GM21529 (cell line): ENCODE measurements at regions not wholly inside any gene's neighbourhood (a gene's known extent, or its start where the extent isn't known, plus 50 kb on each side); places are given as distances from the start of the nearest gene placed in this dataset.
"Not testable (repeated sequence)": the region's sequence is repeated elsewhere in the genome, so short reads cannot be mapped to it uniquely, and the experiment has no call there.

Source experiments
- ATAC-seq: cut with Tn5 transposase; IDR thresholded peaks from one replicate; pipeline ENCODE4 v1.9.1; 2021; ENCODE audit not compliant: unreplicated experiment

- ATAC-seq: no peak
Observed at GRCh38 chr1:96145492-96145891, 576.1 kb upstream of the PTBP2 start.

- ATAC-seq: not testable (repeated sequence)
Observed at GRCh38 chr1:96152957-96153356, 568.6 kb upstream of the PTBP2 start.

- ATAC-seq: no peak
Observed at GRCh38 chr1:96157101-96157500, 564.5 kb upstream of the PTBP2 start.

- no peak for ATAC-seq
Observed at GRCh38 chr1:96159379-96159778, 562.2 kb upstream of the PTBP2 start.

GRCh38 chr1:96164053-96164452, 557.5 kb upstream of the PTBP2 start:
- no peak for ATAC-seq

- no peak for ATAC-seq
Observed at GRCh38 chr1:96178053-96178452, 543.5 kb upstream of the PTBP2 start.

- ATAC-seq: no peak
Observed at GRCh38 chr1:96183485-96183884, 538.1 kb upstream of the PTBP2 start.

- ATAC-seq: no peak
Observed at GRCh38 chr1:96183928-96184327, 537.7 kb upstream of the PTBP2 start.

- no peak for ATAC-seq
Observed at GRCh38 chr1:96185181-96185580, 536.4 kb upstream of the PTBP2 start.

GRCh38 chr1:96187020-96187419, 534.6 kb upstream of the PTBP2 start:
- ATAC-seq: no peak

- no peak for ATAC-seq
Observed at GRCh38 chr1:96191165-96191564, 530.4 kb upstream of the PTBP2 start.

- ATAC-seq: no peak
Observed at GRCh38 chr1:96206451-96206850, 515.1 kb upstream of the PTBP2 start.

- ATAC-seq: no peak
Observed at GRCh38 chr1:96207936-96208335, 513.6 kb upstream of the PTBP2 start.

- ATAC-seq: no peak
Observed at GRCh38 chr1:96208428-96208827, 513.2 kb upstream of the PTBP2 start.

GRCh38 chr1:96210054-96210453, 511.5 kb upstream of the PTBP2 start:
- ATAC-seq: no peak

- no peak for ATAC-seq
Observed at GRCh38 chr1:96211202-96211601, 510.4 kb upstream of the PTBP2 start.

GRCh38 chr1:96214982-96215381, 506.6 kb upstream of the PTBP2 start:
- no peak for ATAC-seq

GRCh38 chr1:96220651-96221050, 500.9 kb upstream of the PTBP2 start:
- no peak for ATAC-seq

GRCh38 chr1:96222701-96223100, 498.9 kb upstream of the PTBP2 start:
- ATAC-seq: no peak

- not testable (repeated sequence) for ATAC-seq
Observed at GRCh38 chr1:96224229-96224628, 497.4 kb upstream of the PTBP2 start.

- no peak for ATAC-seq
Observed at GRCh38 chr1:96233422-96233821, 488.2 kb upstream of the PTBP2 start.

- no peak for ATAC-seq
Observed at GRCh38 chr1:96234299-96234698, 487.3 kb upstream of the PTBP2 start.

GRCh38 chr1:96236156-96236739, 485.3 kb upstream of the PTBP2 start:
- no peak for ATAC-seq

- no peak for ATAC-seq
Observed at GRCh38 chr1:96238426-96238825, 483.2 kb upstream of the PTBP2 start.
